ENCODE measurements at regions not wholly inside any gene's neighbourhood (a gene's known extent, or its start where the extent isn't known, plus 50 kb on each side); places are given as distances from the start of the nearest gene placed in this dataset.

- DNase-seq = no peak
These were observed 96.9 kb upstream of the PPP2R2D start for GRCh38 chr10:131803860-131804425.

- DNase-seq = no peak
These were observed 96.1 kb upstream of the PPP2R2D start for GRCh38 chr10:131804551-131805295.

- DNase-seq = no peak
These were observed 95.1 kb upstream of the PPP2R2D start for GRCh38 chr10:131805696-131806095.

- DNase-seq = no peak
These were observed 94.7 kb upstream of the PPP2R2D start for GRCh38 chr10:131806146-131806545.

- DNase-seq = no peak
These were observed 94.0 kb upstream of the PPP2R2D start for GRCh38 chr10:131806646-131807317.

GRCh38 chr10:131808370-131808930, 92.4 kb upstream of the PPP2R2D start:
- no peak for DNase-seq

GRCh38 chr10:131810036-131810804, 90.6 kb upstream of the PPP2R2D start:
- no peak for DNase-seq

GRCh38 chr10:131810805-131811629, 89.8 kb upstream of the PPP2R2D start:
- DNase-seq = no peak

GRCh38 chr10:131811630-131812403, 89.0 kb upstream of the PPP2R2D start:
- DNase-seq = no peak

GRCh38 chr10:131812736-131813604, 87.8 kb upstream of the PPP2R2D start:
- DNase-seq = no peak

- no peak for DNase-seq
These were observed 86.1 kb upstream of the PPP2R2D start for GRCh38 chr10:131814567-131815265.

GRCh38 chr10:131815266-131816156, 85.3 kb upstream of the PPP2R2D start:
- no peak for DNase-seq

GRCh38 chr10:131816157-131816775, 84.5 kb upstream of the PPP2R2D start:
- no peak for DNase-seq

- no peak for DNase-seq
These were observed 83.7 kb upstream of the PPP2R2D start for GRCh38 chr10:131816941-131817700.

- no peak for DNase-seq
These were observed 82.8 kb upstream of the PPP2R2D start for GRCh38 chr10:131817866-131818509.

- no peak for DNase-seq
These were observed 82.1 kb upstream of the PPP2R2D start for GRCh38 chr10:131818510-131819234.
